HL-60 (cell line): ENCODE measurements at regions not wholly inside any gene's neighbourhood (a gene's known extent, or its start where the extent isn't known, plus 50 kb on each side); places are given as distances from the start of the nearest gene placed in this dataset.

Experiments
- CTCF ChIP-seq: IDR thresholded peaks from one replicate; pipeline ENCODE4 v1.5.1; 2011; ENCODE audit warnings: low read length, control low read depth, inconsistent platforms; ENCODE audit not compliant: insufficient read depth
- SPI1 ChIP-seq: IDR thresholded peaks from 2 replicates; pipeline ENCODE4 v1.6.1; 2012; ENCODE audit warnings: low read depth, mild to moderate bottlenecking, borderline replicate concordance

- TF ChIP-seq CTCF, result no peak
- no peak for TF ChIP-seq SPI1
Measured at GRCh38 chr4:185924458-185925044, 112.6 kb upstream of the SORBS2 start.
